A673 (cell line): ENCODE measurements at regions not wholly inside any gene's neighbourhood (a gene's known extent, or its start where the extent isn't known, plus 50 kb on each side); places are given as distances from the start of the nearest gene placed in this dataset.

Experiments used
- BruUV-seq: library from RNA; stranded (reverse); fragments of 400-500 nt; replicated peaks from 2 replicates; lab custom pipeline; 2021; lab: Mats Ljungman, UMichigan
- CTCF ChIA-PET: fragments of 300-600 bp; sonication (Branson Sonifier 250); formaldehyde crosslinking; loops from one replicate; lab custom pipeline; 2022; ENCODE audit warnings: antibody characterized with exemption; lab: Charles Lee
- POLR2A ChIA-PET: fragments of 300-600 bp; sonication (Branson Sonifier 250); formaldehyde crosslinking; loops from one replicate; lab custom pipeline; 2022; ENCODE audit warnings: antibody characterized with exemption; ENCODE audit not compliant: low non-redundant PET; lab: Charles Lee
- DNase-seq: peaks from one replicate; pipeline ENCODE4 v3.0.0-alpha.2; 2015; ENCODE audit warnings: low spot score
- H3K27ac ChIP-seq: fragments of 200-600 bp; sonication (generic); 2 replicates; pipeline ENCODE4 v1.5.1; 2016; ENCODE audit warnings: mixed run types, low read depth, mild to moderate bottlenecking, mixed read lengths, antibody characterized with exemption, low read length; ENCODE audit not compliant: poor library complexity, severe bottlenecking
- H3K27me3 ChIP-seq: fragments of 200-600 bp; sonication (generic); replicated peaks from 2 replicates; pipeline ENCODE4 v1.6.1; 2017; ENCODE audit warnings: mixed run types, low read depth, mild to moderate bottlenecking, mixed read lengths, antibody characterized with exemption, low read length; ENCODE audit not compliant: insufficient read depth, poor library complexity
- H3K36me3 ChIP-seq: fragments of 200-600 bp; sonication (generic); 2 replicates; pipeline ENCODE4 v1.6.1; 2016; ENCODE audit warnings: mixed run types, mild to moderate bottlenecking, mixed read lengths, antibody characterized with exemption, low read length; ENCODE audit not compliant: insufficient read depth, poor library complexity, severe bottlenecking
- H3K4me1 ChIP-seq: fragments of 200-600 bp; sonication (generic); 2 replicates; pipeline ENCODE4 v1.6.1; 2017; ENCODE audit warnings: mixed run types, mild to moderate bottlenecking, mixed read lengths, antibody characterized with exemption, low read length; ENCODE audit not compliant: insufficient read depth, poor library complexity, severe bottlenecking
- H3K4me3 ChIP-seq: fragments of 200-600 bp; sonication (generic); 2 replicates; pipeline ENCODE4 v1.5.1; 2016; ENCODE audit warnings: low read depth, mixed run types, mild to moderate bottlenecking, mixed read lengths, low read length; ENCODE audit not compliant: poor library complexity, severe bottlenecking
- H3K9me3 ChIP-seq: fragments of 200-600 bp; sonication (generic); 2 replicates; pipeline ENCODE4 v1.6.1; 2016; ENCODE audit warnings: mixed run types, low read depth, mild to moderate bottlenecking, mixed read lengths, antibody characterized with exemption, low read length; ENCODE audit not compliant: poor library complexity, severe bottlenecking
- EZH2 ChIP-seq: fragments of 200-600 bp; sonication (generic); IDR thresholded peaks from 2 replicates; pipeline ENCODE4 v1.6.1; 2017; ENCODE audit warnings: borderline replicate concordance, low read depth, mild to moderate bottlenecking, mixed read lengths, antibody characterized with exemption, low read length; ENCODE audit not compliant: poor library complexity, severe bottlenecking
- intact Hi-C: fragments of 100-400 bp; cut with micrococcal nuclease; formaldehyde crosslinking; loops from one replicate; pipeline ENCODE4 v1.10.0; 2022; ENCODE audit not compliant: unreplicated experiment
- TF ChIP-seq, protein P1 (sequence below): fragments of 300-800, 200-600 bp; sonication (generic); conservative IDR thresholded peaks from 2 replicates; pipeline ENCODE4 v1.5.1; 2017; ENCODE audit warnings: low read depth, mild to moderate bottlenecking, antibody characterized with exemption, low read length, moderate library complexity, mixed read lengths

DNA sequence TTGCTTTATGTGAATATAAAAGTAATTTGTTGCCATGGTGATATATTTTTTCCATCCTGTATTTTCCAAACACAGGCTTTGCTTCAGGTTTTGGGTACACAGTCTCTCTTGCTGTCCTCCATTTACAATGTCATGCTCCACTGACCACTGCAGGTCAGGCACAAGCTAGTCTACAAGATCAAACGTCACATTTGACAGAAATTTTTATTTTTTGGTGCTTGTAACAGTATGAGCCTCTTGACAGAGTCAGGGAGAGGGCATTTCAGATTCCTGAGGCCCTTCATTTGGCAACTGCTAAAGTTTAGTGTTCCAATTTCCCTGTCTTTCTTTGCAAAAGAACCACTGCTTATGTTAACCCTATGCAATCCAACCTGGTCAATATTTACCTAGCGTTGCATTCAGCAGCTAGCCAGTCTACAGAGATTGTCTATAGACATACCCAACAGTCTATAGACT, 175.0 kb downstream of the RFC3 start:
- TF ChIP-seq EZH2: no peak
- TF ChIP-seq, protein P1, sequence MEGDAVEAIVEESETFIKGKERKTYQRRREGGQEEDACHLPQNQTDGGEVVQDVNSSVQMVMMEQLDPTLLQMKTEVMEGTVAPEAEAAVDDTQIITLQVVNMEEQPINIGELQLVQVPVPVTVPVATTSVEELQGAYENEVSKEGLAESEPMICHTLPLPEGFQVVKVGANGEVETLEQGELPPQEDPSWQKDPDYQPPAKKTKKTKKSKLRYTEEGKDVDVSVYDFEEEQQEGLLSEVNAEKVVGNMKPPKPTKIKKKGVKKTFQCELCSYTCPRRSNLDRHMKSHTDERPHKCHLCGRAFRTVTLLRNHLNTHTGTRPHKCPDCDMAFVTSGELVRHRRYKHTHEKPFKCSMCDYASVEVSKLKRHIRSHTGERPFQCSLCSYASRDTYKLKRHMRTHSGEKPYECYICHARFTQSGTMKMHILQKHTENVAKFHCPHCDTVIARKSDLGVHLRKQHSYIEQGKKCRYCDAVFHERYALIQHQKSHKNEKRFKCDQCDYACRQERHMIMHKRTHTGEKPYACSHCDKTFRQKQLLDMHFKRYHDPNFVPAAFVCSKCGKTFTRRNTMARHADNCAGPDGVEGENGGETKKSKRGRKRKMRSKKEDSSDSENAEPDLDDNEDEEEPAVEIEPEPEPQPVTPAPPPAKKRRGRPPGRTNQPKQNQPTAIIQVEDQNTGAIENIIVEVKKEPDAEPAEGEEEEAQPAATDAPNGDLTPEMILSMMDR: no peak
- DNase-seq: no peak
- intact Hi-C loops: no loop called here
- ChIA-PET CTCF (no interaction called here), POLR2A (no interaction called here)
- no peak overlapping the region for H3K4me3 ChIP-seq
- H3K36me3 ChIP-seq: no peaks in the 10 kb centered on the region
- H3K27me3 ChIP-seq: no peaks in the 10 kb centered on the region
- no peaks in the 10 kb centered on the region for H3K4me1 ChIP-seq
- no peak overlapping the region for H3K27ac ChIP-seq
- no TSS peak for BruUV-seq
- no peaks in the 10 kb centered on the region for H3K9me3 ChIP-seq

DNA sequence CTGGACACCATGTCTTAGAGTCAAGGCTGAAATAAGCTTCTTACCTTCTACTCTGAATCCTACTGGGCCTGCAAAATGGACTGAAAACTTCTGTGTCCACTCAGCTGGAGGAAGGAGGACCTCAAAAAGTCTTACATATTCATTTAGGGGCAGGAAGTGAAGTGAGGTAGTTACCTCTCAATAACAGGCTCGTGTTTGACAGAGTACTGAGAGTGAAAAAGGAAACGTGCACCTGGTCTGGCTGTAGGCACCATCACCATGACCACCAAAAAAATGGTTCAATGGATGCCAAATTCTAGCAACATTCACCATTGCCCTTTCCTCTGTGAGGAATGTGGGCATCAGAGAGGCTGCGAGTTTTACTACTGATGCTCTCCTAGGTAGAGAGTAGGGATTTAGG, 176.2 kb downstream of the RFC3 start:
- no TSS peak for BruUV-seq
- Histone ChIP-seq H3K4me3 (no peak overlapping the region), H3K9me3 (no peaks in the 10 kb centered on the region), H3K27me3 (no peaks in the 10 kb centered on the region), H3K27ac (no peak overlapping the region), H3K36me3 (no peaks in the 10 kb centered on the region), H3K4me1 (no peaks in the 10 kb centered on the region)
- DNase-seq: no peak
- no peak for TF ChIP-seq EZH2
- TF ChIP-seq, protein P1: no peak
- intact Hi-C loops: no loop called here
- ChIA-PET CTCF (no interaction called here), POLR2A (no interaction called here)

DNA sequence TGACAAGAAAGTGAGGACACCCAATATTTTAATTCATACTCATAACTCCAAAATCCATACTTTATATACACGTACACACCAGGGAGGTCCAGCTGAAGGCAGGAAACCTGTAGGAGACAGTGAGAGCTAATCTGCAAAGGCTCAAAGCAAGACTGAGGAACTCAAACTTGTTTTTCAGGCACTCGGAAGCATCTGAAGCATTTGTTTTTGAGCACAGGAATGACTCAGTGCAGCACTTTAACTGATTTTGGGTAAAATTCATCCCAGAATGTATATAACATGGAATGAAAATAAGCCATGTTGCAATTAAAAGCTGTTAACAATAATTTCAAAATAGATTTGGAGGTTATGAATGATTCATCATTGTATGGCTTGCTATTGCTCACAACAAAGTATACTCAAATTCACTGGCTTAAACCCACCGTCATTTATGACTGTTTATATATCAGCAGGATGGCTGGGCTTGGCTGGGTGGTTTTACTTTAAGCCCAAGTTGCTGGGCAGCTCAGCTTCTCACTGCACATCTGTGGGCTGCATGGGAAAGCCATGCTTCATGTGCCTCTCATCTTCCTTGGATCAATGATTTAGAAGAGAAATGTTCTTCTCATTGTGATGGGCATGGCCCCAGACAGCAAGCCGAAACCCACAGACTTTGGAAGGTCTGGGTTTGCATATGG, 177.0 kb downstream of the RFC3 start:
- no peaks in the 10 kb centered on the region for H3K9me3 ChIP-seq
- CTCF ChIA-PET: no interaction called here
- no peaks in the 10 kb centered on the region for H3K27me3 ChIP-seq
- POLR2A ChIA-PET: no interaction called here
- no peak for DNase-seq
- H3K36me3 ChIP-seq: no peaks in the 10 kb centered on the region
- no peak overlapping the region for H3K27ac ChIP-seq
- H3K4me3 ChIP-seq: no peak overlapping the region
- BruUV-seq: no TSS peak
- no peaks in the 10 kb centered on the region for H3K4me1 ChIP-seq
- intact Hi-C loops: no loop called here
- no peak for TF ChIP-seq EZH2
- TF ChIP-seq, protein P1: no peak
